Neuron (in vitro differentiated cells): ENCODE measurements at regions not wholly inside any gene's neighbourhood (a gene's known extent, or its start where the extent isn't known, plus 50 kb on each side); places are given as distances from the start of the nearest gene placed in this dataset.

Source experiments
- H2AFZ ChIP-seq: one replicate; pipeline ENCODE4 v1.6.1; 2013; ENCODE audit warnings: low read depth, mild to moderate bottlenecking, inconsistent platforms, low read length, moderate library complexity
- H3K27me3 ChIP-seq: one replicate; pipeline ENCODE4 v1.6.1; 2013; ENCODE audit warnings: low read length; ENCODE audit not compliant: insufficient read depth
- H3K36me3 ChIP-seq: one replicate; pipeline ENCODE4 v1.6.1; 2013; ENCODE audit warnings: low read length; ENCODE audit not compliant: insufficient read depth
- H3K4me1 ChIP-seq: one replicate; pipeline ENCODE4 v1.6.1; 2013; ENCODE audit warnings: low read length; ENCODE audit not compliant: insufficient read depth
- H3K4me3 ChIP-seq: 2 replicates; pipeline ENCODE4 v1.5.1; 2013; ENCODE audit warnings: mild to moderate bottlenecking, low read length, moderate library complexity
- H3K9me3 ChIP-seq: one replicate; pipeline ENCODE4 v1.6.1; 2013; ENCODE audit warnings: low read length

DNA sequence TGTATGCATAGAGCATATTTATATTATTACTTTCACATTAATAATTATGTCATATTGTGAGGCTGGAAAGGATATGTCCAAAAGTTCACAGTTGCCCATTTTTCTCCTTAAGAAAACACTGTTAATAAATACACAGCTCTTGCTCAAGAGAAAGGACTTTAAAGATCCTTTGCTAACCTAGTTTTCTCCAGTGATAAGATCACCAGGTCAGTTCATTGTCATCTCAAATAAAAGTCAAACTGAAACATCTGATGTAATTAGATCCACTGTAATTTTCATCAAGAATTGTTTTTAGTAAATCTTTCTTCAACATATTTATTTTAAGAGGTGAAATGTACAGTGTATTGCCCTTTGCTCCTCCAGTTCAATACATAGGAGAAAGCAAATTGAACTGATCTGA lies 82.8 kb upstream of the KLHL1 start:
- Histone ChIP-seq H3K36me3 (no peaks in the 10 kb centered on the region), H2AFZ (no peak overlapping the region), H3K4me3 (no peak overlapping the region), H3K9me3 (no peaks in the 10 kb centered on the region), H3K27me3 (no peaks in the 10 kb centered on the region), H3K4me1 (no peaks in the 10 kb centered on the region)

DNA sequence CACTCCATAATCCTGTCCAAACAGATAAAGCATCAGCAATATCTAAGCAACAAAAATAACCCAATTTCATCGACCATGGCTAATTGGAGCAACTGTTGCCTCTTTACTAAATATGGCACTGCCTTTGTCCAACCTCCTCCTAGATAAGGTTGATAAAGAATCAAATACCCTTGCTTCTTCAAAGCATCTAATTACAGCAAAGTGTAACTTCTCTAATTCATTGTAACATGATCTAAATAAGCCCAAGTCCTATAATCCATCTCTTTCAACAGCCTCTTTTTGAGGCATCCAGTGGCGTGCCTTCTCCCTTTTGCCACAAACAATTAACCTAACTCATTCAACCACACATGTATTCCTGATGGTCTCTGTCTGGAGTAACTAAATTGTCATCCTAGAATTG lies 81.7 kb upstream of the KLHL1 start:
- Histone ChIP-seq H3K4me1 (no peaks in the 10 kb centered on the region), H3K27me3 (no peaks in the 10 kb centered on the region), H2AFZ (no peak overlapping the region), H3K36me3 (no peaks in the 10 kb centered on the region), H3K4me3 (no peak overlapping the region), H3K9me3 (no peaks in the 10 kb centered on the region)

DNA sequence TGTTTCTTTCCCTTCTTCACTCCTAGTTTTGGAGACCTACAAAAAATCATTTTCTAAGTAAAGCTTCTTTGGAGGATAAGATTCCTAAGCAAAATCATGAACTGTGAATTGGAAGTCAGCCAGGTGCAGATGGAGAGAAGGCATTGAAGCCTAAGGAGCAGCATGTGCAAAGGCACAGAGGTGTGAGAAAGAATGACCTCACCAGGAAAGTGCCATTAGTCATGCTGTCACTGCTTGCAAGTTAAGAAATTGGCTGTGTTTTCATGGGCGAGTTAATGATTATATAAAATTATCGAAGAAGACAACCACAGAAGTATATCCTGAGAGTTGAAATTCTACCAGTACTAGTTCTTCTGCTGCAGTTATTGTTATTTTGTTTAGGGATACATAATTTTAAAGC lies 80.3 kb upstream of the KLHL1 start:
- Histone ChIP-seq H3K36me3 (no peaks in the 10 kb centered on the region), H3K9me3 (no peaks in the 10 kb centered on the region), H3K4me1 (no peaks in the 10 kb centered on the region), H3K4me3 (no peak overlapping the region), H2AFZ (no peak overlapping the region), H3K27me3 (no peaks in the 10 kb centered on the region)

DNA sequence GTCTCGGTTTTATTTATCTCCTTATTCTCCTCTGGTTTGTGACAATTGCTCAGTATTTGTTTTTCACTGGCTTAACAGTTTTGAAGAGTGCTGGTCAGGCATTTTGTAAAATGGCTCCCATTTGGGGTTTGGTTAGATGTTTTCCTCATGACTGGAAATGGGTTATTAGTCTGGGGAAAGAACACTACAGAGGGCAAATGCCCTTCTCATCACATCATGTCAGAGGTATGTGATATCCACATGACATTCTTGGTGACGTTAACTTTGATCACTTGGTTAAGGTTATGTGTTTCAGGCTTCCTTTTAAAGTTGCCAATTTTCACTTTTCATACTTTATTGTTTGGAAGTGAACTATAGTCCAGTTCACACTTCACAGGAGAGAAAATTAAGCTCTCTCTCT lies 74.8 kb upstream of the KLHL1 start:
- Histone ChIP-seq H2AFZ (no peak overlapping the region), H3K9me3 (no peaks in the 10 kb centered on the region), H3K4me3 (no peak overlapping the region), H3K27me3 (no peaks in the 10 kb centered on the region), H3K4me1 (no peaks in the 10 kb centered on the region), H3K36me3 (no peaks in the 10 kb centered on the region)
